Iris pigment epithelial cell (primary cell): ENCODE measurements at regions not wholly inside any gene's neighbourhood (a gene's known extent, or its start where the extent isn't known, plus 50 kb on each side); places are given as distances from the start of the nearest gene placed in this dataset.

ENCODE experiments used
- DNase-seq: peaks from one replicate; pipeline ENCODE4 v3.0.0-alpha.2; 2011; ENCODE audit warnings: low read depth

DNA sequence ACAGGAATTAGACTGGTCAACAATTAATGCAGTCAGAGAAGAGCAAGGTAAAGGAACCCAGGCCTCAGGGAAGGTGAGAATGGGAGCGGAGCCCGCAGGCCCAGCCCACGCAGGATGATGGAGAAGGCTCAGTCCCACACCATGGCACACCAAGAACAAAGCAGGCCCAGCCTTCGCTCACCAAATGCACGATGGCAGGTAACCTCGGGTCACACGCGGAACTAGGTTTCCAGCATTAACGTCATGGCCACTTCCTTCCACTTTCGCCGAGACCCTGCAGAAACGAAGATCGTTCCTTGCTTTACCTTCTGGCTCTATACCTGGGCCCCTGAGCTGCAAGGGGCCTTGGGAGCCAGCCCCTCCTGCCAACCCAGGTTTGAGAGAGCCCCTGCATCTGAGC, 240.2 kb upstream of the C1orf174 start:
- no peak for DNase-seq

DNA sequence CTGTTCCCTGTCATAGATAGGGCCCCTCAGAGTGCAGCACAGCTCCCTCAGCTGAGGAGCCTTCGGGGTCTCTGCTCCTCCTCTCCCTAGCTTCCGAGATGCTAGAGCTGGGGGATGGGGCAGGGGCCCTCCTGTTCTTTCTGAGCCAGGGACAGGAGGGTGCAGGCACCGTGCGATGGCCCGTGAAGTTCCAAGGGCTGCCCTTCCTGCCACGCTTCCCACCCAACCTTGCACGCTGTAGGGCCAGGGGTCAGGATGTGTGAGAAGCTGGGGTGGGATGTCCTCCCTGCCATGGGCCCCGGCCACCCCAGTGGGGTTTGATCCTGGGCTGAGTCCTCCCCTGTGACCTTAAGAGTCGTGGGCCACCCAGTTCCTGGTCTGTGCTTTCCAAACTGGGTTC, 240.7 kb upstream of the C1orf174 start:
- no peak for DNase-seq

DNA sequence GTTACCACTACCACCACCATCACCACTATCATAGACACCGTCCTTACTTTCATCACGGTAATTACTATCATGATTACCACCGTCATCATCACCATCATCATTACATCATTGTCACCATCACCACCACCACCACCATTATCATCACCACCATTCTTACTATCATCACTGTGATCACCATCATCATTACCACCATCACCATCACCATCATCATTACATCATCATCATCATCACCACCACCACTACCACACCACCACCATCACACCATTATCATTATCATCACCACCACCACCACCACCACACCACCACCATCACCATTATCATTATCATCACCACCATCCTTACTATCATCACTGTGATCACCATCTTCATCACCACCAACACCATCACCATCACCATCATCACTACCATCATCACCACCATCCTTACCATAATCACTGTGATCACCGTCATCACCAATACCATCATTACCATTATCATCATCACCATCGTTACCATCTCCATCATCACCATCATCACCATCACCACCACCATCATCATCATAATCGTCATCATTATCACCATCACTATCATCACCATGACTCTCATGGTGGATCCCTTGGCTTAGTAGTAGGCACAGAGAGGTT, 244.4 kb upstream of the C1orf174 start:
- DNase-seq, result no peak

DNA sequence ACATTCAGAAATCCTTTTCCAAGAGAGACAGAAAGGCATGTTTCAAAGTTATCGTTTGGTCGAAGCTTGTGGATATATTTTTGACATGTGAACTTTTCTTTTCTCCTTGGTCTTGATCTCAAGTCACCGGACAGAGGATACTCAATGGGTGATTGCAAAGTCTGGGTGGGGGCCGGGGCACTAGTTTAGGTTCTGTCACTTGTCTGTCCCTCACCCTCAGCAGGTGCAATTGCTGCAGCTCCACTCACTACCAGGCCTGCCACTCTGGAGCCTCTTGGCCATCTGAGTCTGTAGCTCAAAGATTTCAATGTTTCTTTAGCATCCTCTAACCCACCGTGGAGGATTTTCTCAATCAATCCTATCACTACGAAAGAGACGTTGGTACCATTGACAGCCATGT, 246.0 kb upstream of the C1orf174 start:
- no peak for DNase-seq

DNA sequence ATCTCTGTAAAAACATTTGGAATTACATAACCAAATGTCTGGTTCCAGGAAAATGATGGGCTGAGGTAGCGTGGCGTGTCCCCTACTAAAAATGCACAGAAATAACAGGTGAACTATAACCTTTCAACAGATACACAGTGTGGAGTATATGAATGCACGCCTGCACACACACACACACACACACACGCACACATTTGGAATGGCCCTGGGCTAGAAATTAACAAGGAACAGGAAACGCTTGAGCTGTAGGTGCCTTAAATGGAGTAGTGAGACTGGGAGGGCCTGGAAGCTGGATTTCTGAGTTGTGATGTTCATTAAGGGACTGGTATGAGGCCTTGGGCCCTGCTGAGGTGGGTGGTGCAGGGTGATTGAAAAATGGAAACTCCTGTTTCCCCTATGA, 246.5 kb upstream of the C1orf174 start:
- DNase-seq, result no peak

- DNase-seq, result no peak
These were observed 247.4 kb upstream of the C1orf174 start for GRCh38 chr1:4147509-4147908.

GRCh38 chr1:4149281-4149680, 249.2 kb upstream of the C1orf174 start:
- no peak for DNase-seq

GRCh38 chr1:4149831-4150230, 249.8 kb upstream of the C1orf174 start:
- DNase-seq, result no peak

DNA sequence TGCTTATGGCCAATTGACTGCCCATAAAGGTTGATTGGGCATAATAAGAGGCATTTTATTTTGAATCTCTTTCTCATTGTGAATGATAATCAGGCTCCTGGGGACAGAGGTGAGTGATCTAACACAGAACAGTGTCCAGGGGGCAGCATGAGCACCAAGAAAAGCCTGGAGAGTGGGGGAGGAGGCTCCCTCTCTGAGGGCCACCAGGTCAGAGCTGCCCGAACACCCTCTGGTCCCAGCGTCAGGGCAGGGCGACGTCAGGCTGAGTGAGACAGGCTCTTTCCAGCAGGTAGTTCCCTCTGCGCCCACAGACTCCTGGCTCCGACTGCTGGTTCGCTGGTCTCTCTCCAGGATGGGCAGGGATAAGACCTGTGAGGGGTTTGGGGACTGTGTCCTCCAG, 250.2 kb upstream of the C1orf174 start:
- DNase-seq, result no peak

GRCh38 chr1:4152266-4152665, 252.2 kb upstream of the C1orf174 start:
- no peak for DNase-seq

- no peak for DNase-seq
These were observed 253.5 kb upstream of the C1orf174 start for GRCh38 chr1:4153571-4153970.

GRCh38 chr1:4156241-4156973, 256.3 kb upstream of the C1orf174 start:
- DNase-seq, result no peak

GRCh38 chr1:4160181-4160580, 260.1 kb upstream of the C1orf174 start:
- DNase-seq, result no peak

GRCh38 chr1:4161366-4162006, 261.4 kb upstream of the C1orf174 start:
- no peak for DNase-seq

- DNase-seq, result no peak
These were observed 264.9 kb upstream of the C1orf174 start for GRCh38 chr1:4164965-4165364.

- DNase-seq, result no peak
These were observed 265.7 kb upstream of the C1orf174 start for GRCh38 chr1:4165686-4166300.

DNA sequence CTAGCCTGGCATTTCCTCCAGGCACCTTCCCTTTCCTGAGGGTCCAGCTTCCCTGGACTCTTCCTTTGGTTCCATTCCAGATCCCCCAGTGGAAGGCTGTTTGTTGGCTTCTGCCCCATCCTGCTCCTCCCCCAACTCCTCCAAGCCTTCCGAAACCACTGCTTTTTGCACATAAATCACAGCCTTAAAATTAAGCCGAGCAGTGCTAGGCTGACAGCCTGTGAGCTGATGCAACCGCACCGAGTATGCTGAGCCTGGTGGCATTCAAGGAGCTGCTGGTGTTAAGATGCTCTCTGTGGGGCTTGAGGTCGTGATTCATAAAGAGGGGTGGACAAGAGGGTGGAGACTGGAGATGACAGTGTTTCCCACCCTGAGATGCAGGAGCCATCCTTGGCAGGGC, 266.6 kb upstream of the C1orf174 start:
- DNase-seq, result no peak

GRCh38 chr1:4169991-4170390, 269.9 kb upstream of the C1orf174 start:
- DNase-seq, result no peak

DNA sequence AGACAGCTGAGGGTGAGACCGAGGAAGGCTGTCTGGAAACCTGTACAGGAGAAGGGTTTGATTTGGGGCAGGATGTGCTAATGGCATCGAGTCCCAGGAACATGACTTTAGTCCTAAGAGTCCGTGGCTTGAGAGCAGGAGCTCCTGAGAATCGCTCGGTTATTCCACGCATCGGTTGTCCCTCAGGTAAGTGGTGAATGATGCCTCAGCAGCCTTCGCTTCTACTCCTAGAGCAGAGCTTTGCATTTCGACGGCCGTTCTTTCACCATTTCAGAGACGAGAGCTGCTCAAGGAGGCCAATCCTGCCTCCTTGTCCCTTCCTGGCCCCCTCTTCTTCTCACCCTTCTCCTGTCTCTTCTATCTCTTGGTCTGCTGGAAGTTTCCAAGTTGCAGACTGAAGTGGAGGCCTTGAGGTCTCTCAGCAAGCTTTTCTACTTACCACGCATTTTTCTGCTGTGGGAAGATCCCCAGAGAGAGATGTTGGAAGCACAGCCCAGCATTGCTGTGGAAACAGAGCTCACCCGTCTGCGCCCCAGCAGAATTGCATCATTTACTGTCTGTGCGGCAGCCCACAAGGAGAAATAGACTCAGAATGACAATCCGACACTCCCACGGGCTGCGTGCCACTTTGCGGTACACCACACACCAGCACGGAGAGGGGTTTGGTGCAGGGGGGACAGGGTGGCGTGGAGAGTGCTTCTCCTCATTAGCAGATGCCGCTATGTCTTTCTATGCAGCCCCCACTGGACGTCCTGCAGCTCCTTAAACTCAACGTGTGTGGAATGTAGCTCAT, 270.7 kb upstream of the C1orf174 start:
- DNase-seq, result no peak

DNA sequence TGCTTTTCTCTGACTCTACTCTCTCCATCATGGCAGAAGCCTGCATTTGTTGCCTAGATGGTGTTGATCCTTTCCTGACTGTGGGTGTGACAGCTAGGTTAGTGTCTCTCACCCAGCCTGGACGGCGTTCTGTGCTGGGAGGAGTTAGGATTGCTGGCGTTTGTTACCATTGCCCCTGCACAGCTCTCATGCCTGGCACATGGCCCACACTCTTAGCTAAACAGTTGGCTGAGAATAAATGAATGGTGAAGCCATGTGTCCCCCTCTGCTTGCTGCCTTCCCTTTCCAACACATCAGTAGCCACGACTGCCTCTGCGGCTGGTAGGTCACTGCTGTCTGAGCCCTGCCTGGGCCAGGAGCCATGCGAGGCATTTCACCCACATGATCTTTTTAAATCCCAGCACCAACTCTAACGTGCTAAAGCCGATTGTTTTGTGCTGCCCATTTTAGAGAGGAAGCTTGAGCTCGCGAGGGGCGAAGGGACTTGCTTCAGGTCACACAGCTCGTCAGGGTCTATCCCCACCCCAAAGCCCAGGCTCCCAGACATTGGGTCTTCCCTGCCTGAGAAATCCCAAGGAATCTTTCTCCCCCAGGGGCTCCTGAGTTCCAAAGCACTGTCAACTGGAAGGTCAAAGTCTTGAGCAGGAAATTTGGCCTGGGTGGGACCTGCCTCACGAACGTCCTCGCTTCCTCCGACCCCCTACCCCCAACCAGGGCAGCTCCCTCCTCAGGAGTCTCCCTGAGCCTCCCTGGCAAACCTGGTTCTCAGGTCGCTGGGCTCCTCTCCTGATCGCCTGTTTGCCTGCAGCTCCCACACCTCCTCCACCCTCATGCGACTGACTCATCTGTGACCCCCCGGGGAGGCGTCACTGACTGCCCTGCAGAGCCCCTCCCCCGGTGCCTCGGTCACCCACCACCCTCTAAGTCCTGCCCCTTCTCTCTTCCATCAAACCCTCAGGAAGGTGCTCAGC, 271.7 kb upstream of the C1orf174 start:
- no peak for DNase-seq
